PC-3 (cell line): ENCODE measurements at regions not wholly inside any gene's neighbourhood (a gene's known extent, or its start where the extent isn't known, plus 50 kb on each side); places are given as distances from the start of the nearest gene placed in this dataset.
"Not testable (repeated sequence)": the region's sequence is repeated elsewhere in the genome, so short reads cannot be mapped to it uniquely, and the experiment has no call there.

Source experiments
- ATAC-seq: fragments of 200-7000 bp; cut with Tn5 transposase; 2 replicates; pipeline ENCODE4 v1.9.1; 2020; ENCODE audit warnings: mild to moderate bottlenecking, moderate library complexity
- BruUV-seq: library from RNA; stranded (reverse); fragments of 400-500 nt; replicated peaks from 2 replicates; lab custom pipeline; 2021; lab: Mats Ljungman, UMichigan
- CTCF ChIA-PET: fragments of 300-600 bp; sonication (Branson Sonifier 250); formaldehyde crosslinking; loops from one replicate; lab custom pipeline; 2022; ENCODE audit warnings: antibody characterized with exemption; lab: Charles Lee
- POLR2A ChIA-PET: fragments of 300-600 bp; sonication (Branson Sonifier 250); formaldehyde crosslinking; loops from one replicate; lab custom pipeline; 2022; ENCODE audit warnings: antibody characterized with exemption; ENCODE audit not compliant: unreplicated experiment; lab: Charles Lee
- DNase-seq: peaks from one replicate; pipeline ENCODE4 v3.0.0-alpha.2; 2015
- H2AFZ ChIP-seq: fragments of 300-600 bp; sonication (generic); 2 replicates; pipeline ENCODE4 v1.6.0; 2016; ENCODE audit warnings: antibody characterized with exemption, low read length
- H3F3A ChIP-seq: fragments of 300-600 bp; sonication (generic); one replicate; pipeline ENCODE4 v1.6.0; 2017; ENCODE audit warnings: antibody characterized with exemption, low read length, control low read depth, mild to moderate bottlenecking; ENCODE audit not compliant: unreplicated experiment
- H3K27ac ChIP-seq: fragments of 300-600 bp; sonication (generic); 2 replicates; pipeline ENCODE4 v1.5.1; 2016; ENCODE audit warnings: mild to moderate bottlenecking, low read length
- H3K27me3 ChIP-seq: fragments of 300-600 bp; sonication (generic); 2 replicates; pipeline ENCODE4 v1.6.1; 2016; ENCODE audit warnings: low read length, mixed read lengths
- H3K36me3 ChIP-seq: fragments of 300-600 bp; sonication (generic); 2 replicates; pipeline ENCODE4 v1.6.1; 2016; ENCODE audit warnings: low read depth, mixed run types, low read length, mixed read lengths
- H3K4me1 ChIP-seq: fragments of 300-600 bp; sonication (generic); 2 replicates; pipeline ENCODE4 v1.5.1; 2016; ENCODE audit warnings: low read length; ENCODE audit not compliant: insufficient read depth
- H3K4me2 ChIP-seq: fragments of 300-600 bp; sonication (generic); 2 replicates; pipeline ENCODE4 v1.6.0; 2016; ENCODE audit warnings: low read length
- H3K4me3 ChIP-seq: fragments of 300-600 bp; sonication (generic); 2 replicates; pipeline ENCODE4 v1.5.1; 2016; ENCODE audit warnings: mild to moderate bottlenecking, low read length, mixed read lengths
- H3K79me2 ChIP-seq: fragments of 300-600 bp; sonication (generic); 2 replicates; pipeline ENCODE4 v1.6.1; 2017; ENCODE audit warnings: low read length, mixed read lengths
- H3K9ac ChIP-seq: fragments of 300-600 bp; sonication (generic); 2 replicates; pipeline ENCODE4 v1.6.0; 2016; ENCODE audit warnings: mild to moderate bottlenecking, low read length
- H3K9me2 ChIP-seq: fragments of 300-600 bp; sonication (generic); replicated peaks from 2 replicates; pipeline ENCODE4 v1.6.1; 2016; ENCODE audit warnings: mixed run types, low read length, mixed read lengths
- H3K9me3 ChIP-seq: fragments of 300-600 bp; sonication (generic); 2 replicates; pipeline ENCODE4 v1.6.1; 2016; ENCODE audit warnings: low read length, mixed read lengths
- H4K20me1 ChIP-seq: fragments of 300-600 bp; sonication (generic); 2 replicates; pipeline ENCODE4 v1.6.1; 2016; ENCODE audit warnings: low read length, mixed read lengths
- EZH2 ChIP-seq: fragments of 300-600 bp; sonication (generic); IDR thresholded peaks from one replicate; pipeline ENCODE4 v1.6.1; 2017; ENCODE audit warnings: antibody characterized with exemption, mild to moderate bottlenecking, low read length; ENCODE audit not compliant: unreplicated experiment
- EZH2phosphoT487 ChIP-seq: fragments of 300-600 bp; sonication (generic); IDR thresholded peaks from 2 replicates; pipeline ENCODE4 v1.6.1; 2018; ENCODE audit warnings: mild to moderate bottlenecking, antibody characterized with exemption, low read length, borderline replicate concordance
- intact Hi-C: fragments of 100-400 bp; cut with micrococcal nuclease; formaldehyde crosslinking; loops from 2 replicates; pipeline ENCODE4 v1.9.0; 2023
- TF ChIP-seq, protein P1 (sequence below): fragments of 300-600 bp; sonication (generic); conservative IDR thresholded peaks from 2 replicates; pipeline ENCODE4 v1.5.1; 2017; ENCODE audit warnings: antibody characterized with exemption, low read depth, mild to moderate bottlenecking, low read length

DNA sequence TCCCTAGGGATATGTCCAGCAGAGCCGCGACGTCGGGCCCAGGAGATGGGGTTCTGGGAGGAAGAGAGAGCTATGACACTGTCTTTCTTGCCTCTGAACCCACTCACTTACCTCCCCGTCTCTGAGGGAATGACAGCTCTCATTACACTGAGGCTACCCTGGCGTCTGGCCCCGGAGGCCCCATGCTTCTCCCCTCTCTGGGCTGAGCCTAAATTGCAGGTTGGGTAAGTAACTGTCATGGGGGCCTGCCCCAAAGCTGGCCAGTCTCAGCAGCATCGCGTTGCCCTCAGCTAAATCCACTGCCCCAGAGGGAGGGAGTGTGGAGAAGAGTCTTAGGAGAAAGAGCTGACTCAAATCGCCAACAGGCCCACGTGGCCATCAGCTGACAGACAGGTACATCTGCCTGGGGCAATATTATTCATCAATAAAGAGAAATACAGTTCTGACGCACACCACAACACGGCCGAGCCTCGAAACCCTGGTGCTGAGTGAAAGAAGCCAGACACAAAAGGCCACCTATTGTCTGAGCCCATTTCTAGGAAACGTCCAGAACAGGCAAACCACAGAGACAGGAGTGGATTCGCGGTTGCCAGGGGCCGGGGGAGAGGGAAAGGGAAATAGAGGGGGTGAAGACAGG lies 156.4 kb downstream of the C16orf95 start:
- Histone ChIP-seq H3K9me2 (no peaks in the 10 kb centered on the region), H3K36me3 (no peaks in the 10 kb centered on the region), H3K4me1 (no peaks in the 10 kb centered on the region), H2AFZ (no peak overlapping the region), H3K4me2 (no peak overlapping the region), H3K9me3 (no peaks in the 10 kb centered on the region), H3K79me2 (no peaks in the 10 kb centered on the region), H3K27me3 (no peaks in the 10 kb centered on the region), H3K9ac (no peak overlapping the region), H3K4me3 (no peak overlapping the region), H4K20me1 (no peaks in the 10 kb centered on the region), H3K27ac (no peak overlapping the region), H3F3A (no peaks in the 10 kb centered on the region)
- no peak for TF ChIP-seq EZH2
- TF ChIP-seq, protein P1, sequence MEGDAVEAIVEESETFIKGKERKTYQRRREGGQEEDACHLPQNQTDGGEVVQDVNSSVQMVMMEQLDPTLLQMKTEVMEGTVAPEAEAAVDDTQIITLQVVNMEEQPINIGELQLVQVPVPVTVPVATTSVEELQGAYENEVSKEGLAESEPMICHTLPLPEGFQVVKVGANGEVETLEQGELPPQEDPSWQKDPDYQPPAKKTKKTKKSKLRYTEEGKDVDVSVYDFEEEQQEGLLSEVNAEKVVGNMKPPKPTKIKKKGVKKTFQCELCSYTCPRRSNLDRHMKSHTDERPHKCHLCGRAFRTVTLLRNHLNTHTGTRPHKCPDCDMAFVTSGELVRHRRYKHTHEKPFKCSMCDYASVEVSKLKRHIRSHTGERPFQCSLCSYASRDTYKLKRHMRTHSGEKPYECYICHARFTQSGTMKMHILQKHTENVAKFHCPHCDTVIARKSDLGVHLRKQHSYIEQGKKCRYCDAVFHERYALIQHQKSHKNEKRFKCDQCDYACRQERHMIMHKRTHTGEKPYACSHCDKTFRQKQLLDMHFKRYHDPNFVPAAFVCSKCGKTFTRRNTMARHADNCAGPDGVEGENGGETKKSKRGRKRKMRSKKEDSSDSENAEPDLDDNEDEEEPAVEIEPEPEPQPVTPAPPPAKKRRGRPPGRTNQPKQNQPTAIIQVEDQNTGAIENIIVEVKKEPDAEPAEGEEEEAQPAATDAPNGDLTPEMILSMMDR, result no peak
- TF ChIP-seq EZH2phosphoT487, result no peak
- DNase-seq (peak; percentile 50), ATAC-seq (peak; percentile 22; the same call in 1 of the 2 replicates)
- CTCF ChIA-PET, result no interaction called here
- intact Hi-C loops, result no loop called here
- BruUV-seq, result no TSS peak
- POLR2A ChIA-PET, result interaction anchor here (0.6 kb wide), 1 partner anchor 169 kb away, joined by 3 read pairs; no protein-coding TSS in a partner anchor

GRCh38 chr16:87161410-87161809 lies 155.8 kb downstream of the C16orf95 start:
- H3K4me3 ChIP-seq, H3K9ac ChIP-seq, DNase-seq, H3K9me3 ChIP-seq, H3K79me2 ChIP-seq, H3F3A ChIP-seq, H2AFZ ChIP-seq, H3K4me2 ChIP-seq, ATAC-seq, H4K20me1 ChIP-seq, CTCF ChIA-PET, H3K36me3 ChIP-seq, H3K27me3 ChIP-seq, H3K27ac ChIP-seq, H3K9me2 ChIP-seq, H3K4me1 ChIP-seq, intact Hi-C loops, BruUV-seq: not testable (repeated sequence)
- POLR2A ChIA-PET, result interaction anchor here (0.6 kb wide), 1 partner anchor 169 kb away, joined by 3 read pairs; no protein-coding TSS in a partner anchor

DNA sequence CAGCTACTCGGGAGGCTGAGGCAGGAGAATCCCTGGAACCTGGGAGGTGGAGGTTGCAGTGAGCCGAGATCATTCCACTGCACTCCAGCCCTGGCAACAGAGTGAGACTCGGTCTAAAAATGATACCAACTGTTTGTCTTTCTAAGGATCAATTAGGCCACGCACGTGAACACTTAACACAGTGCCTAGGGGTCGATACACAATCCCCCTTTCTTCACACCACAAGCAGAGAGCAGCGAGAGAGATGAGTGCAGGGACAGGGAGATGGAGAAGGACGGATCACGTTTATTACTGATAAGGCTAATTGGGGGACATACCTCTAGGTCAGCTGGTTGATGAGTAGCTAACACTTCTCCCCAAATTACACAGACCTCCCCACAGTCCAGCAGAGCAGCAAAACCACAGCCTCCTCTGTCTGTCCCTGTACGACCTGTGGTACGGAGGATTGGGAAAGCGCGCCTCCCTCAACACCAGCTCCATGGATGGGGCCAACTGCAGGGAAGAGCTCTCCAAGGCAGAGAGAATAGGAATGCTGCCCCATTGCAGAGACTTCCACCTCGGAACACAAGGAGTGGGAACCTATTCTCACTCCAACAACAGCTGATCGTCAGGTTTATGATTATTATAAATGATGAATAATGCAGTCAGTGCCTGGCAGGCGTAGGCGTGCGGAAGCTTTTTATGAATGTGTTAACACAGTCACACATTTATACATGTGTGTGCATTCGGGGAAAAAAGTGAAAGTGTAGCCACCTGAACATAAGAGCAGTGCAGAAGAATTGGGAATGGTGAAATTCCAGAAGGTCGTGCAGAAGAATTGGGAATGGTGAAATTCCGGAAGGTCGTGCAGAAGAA lies 155.1 kb downstream of the C16orf95 start:
- Histone ChIP-seq H3K9ac (no peak overlapping the region), H3K9me3 (no peaks in the 10 kb centered on the region), H3K4me2 (no peak overlapping the region), H3K4me1 (no peaks in the 10 kb centered on the region), H3K27me3 (no peaks in the 10 kb centered on the region), H3K9me2 (no peaks in the 10 kb centered on the region), H2AFZ (no peak overlapping the region), H3F3A (no peaks in the 10 kb centered on the region), H3K36me3 (no peaks in the 10 kb centered on the region), H3K4me3 (no peak overlapping the region), H3K27ac (no peak overlapping the region), H3K79me2 (no peaks in the 10 kb centered on the region), H4K20me1 (no peaks in the 10 kb centered on the region)
- CTCF ChIA-PET, result no interaction called here
- BruUV-seq, result no TSS peak
- no peak for DNase-seq
- TF ChIP-seq, protein P1, result no peak
- no peak for TF ChIP-seq EZH2phosphoT487
- TF ChIP-seq EZH2, result no peak
- intact Hi-C loops, result no loop called here
- no peak for ATAC-seq
- POLR2A ChIA-PET, result no interaction called here

- H3K4me2 ChIP-seq, BruUV-seq, H3K9me3 ChIP-seq, H3K79me2 ChIP-seq, POLR2A ChIA-PET, H3K4me3 ChIP-seq, H3K9ac ChIP-seq, H3K4me1 ChIP-seq, H2AFZ ChIP-seq, H3K36me3 ChIP-seq, H4K20me1 ChIP-seq, H3K9me2 ChIP-seq, intact Hi-C loops, H3K27ac ChIP-seq, H3K27me3 ChIP-seq, DNase-seq, H3F3A ChIP-seq, CTCF ChIA-PET, ATAC-seq: not testable (repeated sequence)
Measured at GRCh38 chr16:87162799-87163198, 154.4 kb downstream of the C16orf95 start.
